HL-60 (cell line): ENCODE measurements at regions not wholly inside any gene's neighbourhood (a gene's known extent, or its start where the extent isn't known, plus 50 kb on each side); places are given as distances from the start of the nearest gene placed in this dataset.

Experiments used
- DNase-seq, 2 experiments: peaks; one replicate each; pipeline ENCODE4 v3.0.0-alpha.2; 2010 to 2020; ENCODE audit warnings: low read depth in 1 of 2, low spot score in 1 of 2
- H3K27ac ChIP-seq: fragments of 250-450 bp; sonication (Bioruptor Pico); replicated peaks from 2 replicates; pipeline ENCODE4 v1.5.1; 2020; ENCODE audit warnings: mild to moderate bottlenecking, moderate library complexity
- H3K27me3 ChIP-seq: fragments of 250-450 bp; sonication (Bioruptor Pico); 2 replicates; pipeline ENCODE4 v1.5.1; 2021; ENCODE audit warnings: mild to moderate bottlenecking, moderate library complexity; ENCODE audit not compliant: insufficient read depth, poor library complexity, severe bottlenecking
- H3K4me3 ChIP-seq: replicated peaks from 2 replicates; pipeline ENCODE4 v1.5.1; 2011; ENCODE audit warnings: mild to moderate bottlenecking, control low read depth, low read length; ENCODE audit not compliant: insufficient read depth
- CTCF ChIP-seq: IDR thresholded peaks from one replicate; pipeline ENCODE4 v1.5.1; 2011; ENCODE audit warnings: low read length, control low read depth, inconsistent platforms; ENCODE audit not compliant: insufficient read depth
- GABPA ChIP-seq: IDR thresholded peaks from 2 replicates; pipeline ENCODE4 v1.6.1; 2012; ENCODE audit warnings: low read depth
- POLR2AphosphoS5 ChIP-seq: IDR thresholded peaks from 2 replicates; pipeline ENCODE4 v1.6.1; 2012; ENCODE audit warnings: low read depth
- REST ChIP-seq: IDR thresholded peaks from 2 replicates; pipeline ENCODE4 v1.6.1; 2012; ENCODE audit warnings: low read depth; ENCODE audit not compliant: insufficient replicate concordance
- SPI1 ChIP-seq: IDR thresholded peaks from 2 replicates; pipeline ENCODE4 v1.6.1; 2012; ENCODE audit warnings: low read depth, mild to moderate bottlenecking, borderline replicate concordance

DNA sequence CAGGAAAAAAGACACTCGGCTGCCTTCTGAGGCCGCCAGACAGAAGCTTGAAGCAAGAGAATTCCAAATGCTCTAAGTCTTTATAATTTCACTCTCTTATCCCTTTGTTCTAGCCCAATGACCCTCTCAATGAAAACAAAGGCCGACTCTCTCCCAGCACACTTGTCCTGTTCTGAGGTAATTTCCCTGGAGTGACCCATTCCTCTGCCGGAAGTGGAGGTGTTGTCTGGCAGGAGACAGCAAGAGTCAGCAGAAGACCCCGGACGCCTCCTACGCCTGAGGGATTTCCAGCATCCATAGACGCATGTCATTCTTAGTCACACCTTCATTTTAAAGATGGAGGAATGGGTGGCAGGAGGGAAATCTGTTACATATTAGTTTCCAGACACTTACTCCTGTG is 110.3 kb downstream of the SOD2 start:
- DNase-seq, result no peak
- TF ChIP-seq POLR2AphosphoS5 (no peak), GABPA (no peak), SPI1 (no peak), REST (no peak), CTCF (no peak)

DNA sequence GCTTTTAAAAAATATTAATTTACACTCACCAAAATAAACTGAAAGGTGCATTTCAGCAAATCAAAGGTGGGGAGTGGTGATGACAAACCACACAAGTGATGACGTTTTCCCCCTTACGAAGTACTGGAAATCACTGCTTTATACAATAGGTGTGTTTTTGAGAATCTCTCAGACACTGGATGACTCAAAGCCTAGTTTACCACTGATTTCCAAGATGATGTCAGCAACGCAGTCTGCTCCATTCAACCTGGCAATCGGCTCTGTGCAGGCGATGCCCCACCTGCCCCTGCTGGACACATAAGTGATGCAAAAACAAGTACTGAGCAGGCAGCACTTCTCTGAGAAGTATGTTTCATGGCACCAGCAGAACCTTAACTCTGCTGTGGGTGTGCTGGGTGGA is 114.4 kb downstream of the SOD2 start:
- no peak for DNase-seq
- no peak for TF ChIP-seq SPI1
- no peak for TF ChIP-seq POLR2AphosphoS5
- TF ChIP-seq REST, result no peak
- no peak for TF ChIP-seq CTCF
- TF ChIP-seq GABPA, result no peak
- no peak overlapping the region for H3K27ac ChIP-seq
- no peaks in the 10 kb centered on the region for H3K27me3 ChIP-seq
- no peak overlapping the region for H3K4me3 ChIP-seq

More for the DNA sequence above, 110.3 kb downstream of the SOD2 start:
- H3K27me3 ChIP-seq, result no peaks in the 10 kb centered on the region
- no peak overlapping the region for H3K4me3 ChIP-seq
- H3K27ac ChIP-seq, result no peak overlapping the region

- DNase-seq, result no peak
- no peak overlapping the region for H3K4me3 ChIP-seq
- no peaks in the 10 kb centered on the region for H3K27me3 ChIP-seq
- TF ChIP-seq POLR2AphosphoS5, result no peak
- no peak for TF ChIP-seq SPI1
- no peak for TF ChIP-seq GABPA
- TF ChIP-seq REST, result no peak
- TF ChIP-seq CTCF, result no peak
- H3K27ac ChIP-seq, result no peak overlapping the region
Observed at GRCh38 chr6:159577564-159577963, 115.5 kb downstream of the SOD2 start.
